NCI-H1092 treated with DMSO at 0.1 percent for 48 hours (cell line): ENCODE measurements at regions not wholly inside any gene's neighbourhood (a gene's known extent, or its start where the extent isn't known, plus 50 kb on each side); places are given as distances from the start of the nearest gene placed in this dataset.

Source experiments
- DNase-seq: peaks from one replicate; lab custom pipeline; 2025; lab: John Stamatoyannopoulos, UW

GRCh38 chr13:55467476-55467875 is 1673.2 kb upstream of the PRR20A start:
- DNase-seq: no peak

DNA sequence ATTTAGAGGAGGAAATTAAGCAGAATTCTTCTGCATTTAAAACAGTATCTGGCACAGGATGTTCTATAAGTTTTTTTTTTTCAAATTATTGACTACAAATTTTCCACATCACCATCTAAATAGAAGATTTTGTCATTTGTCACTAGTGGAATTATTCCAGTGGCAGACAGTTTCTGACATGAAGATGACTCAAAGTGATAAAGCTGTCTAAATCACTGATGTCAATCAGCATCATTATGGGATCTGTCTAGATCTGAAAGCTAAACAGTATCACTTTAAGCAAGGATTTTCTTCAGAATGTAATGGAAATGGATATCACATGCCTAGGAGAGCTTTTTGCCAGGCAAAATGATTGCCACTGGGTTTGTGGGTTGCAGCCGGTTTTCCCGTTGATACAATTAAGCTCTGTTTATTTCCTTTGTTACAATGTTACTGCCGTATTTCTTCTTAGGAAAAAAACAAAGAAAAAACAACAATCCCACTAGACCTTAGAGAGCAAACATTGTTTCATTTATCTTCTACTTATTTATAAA is 1657.0 kb upstream of the PRR20A start:
- no peak for DNase-seq

GRCh38 chr13:55493297-55493696 is 1647.4 kb upstream of the PRR20A start:
- no peak for DNase-seq

- no peak for DNase-seq
These were observed 1643.2 kb upstream of the PRR20A start for GRCh38 chr13:55497486-55497885.

DNA sequence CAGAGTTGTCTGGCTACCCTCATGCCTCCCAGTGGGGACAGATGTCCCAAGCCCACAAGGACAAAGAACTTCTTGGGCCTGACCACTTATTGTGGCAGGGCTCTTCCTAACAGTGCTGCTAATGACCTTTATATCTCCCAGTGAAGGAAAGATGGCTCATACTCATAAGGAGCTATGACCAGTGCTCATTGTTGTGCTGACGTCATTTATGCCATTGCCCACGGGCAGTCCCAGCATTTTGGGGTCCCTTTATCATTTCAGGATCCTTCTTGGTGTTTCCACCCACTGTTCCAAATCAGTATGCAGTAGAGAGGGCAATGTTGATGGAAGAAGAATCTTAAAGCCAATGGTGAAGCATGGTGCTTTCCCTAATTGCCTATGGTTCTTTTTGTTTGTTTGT is 1640.0 kb upstream of the PRR20A start:
- DNase-seq: no peak

DNA sequence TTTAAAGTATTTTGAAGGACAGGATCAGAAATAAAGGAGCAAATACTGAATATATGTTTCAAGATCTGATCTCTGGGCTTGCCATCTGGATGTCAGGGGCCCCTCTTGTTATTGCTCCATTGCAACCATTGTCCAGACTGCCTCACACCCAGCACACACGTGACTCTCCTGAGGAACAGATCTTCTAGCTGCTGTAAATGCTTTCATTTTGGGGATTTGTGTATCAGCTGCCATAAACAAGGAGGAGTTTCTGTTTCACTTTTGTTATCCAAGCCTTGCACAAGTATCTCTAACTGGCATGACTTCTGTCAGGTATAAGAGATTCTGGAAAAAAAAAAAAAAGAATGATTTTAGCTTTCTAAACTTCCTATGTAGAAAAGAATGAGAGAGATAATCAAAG is 1624.1 kb upstream of the PRR20A start:
- no peak for DNase-seq

GRCh38 chr13:55517312-55517711 is 1623.4 kb upstream of the PRR20A start:
- DNase-seq: no peak

DNA sequence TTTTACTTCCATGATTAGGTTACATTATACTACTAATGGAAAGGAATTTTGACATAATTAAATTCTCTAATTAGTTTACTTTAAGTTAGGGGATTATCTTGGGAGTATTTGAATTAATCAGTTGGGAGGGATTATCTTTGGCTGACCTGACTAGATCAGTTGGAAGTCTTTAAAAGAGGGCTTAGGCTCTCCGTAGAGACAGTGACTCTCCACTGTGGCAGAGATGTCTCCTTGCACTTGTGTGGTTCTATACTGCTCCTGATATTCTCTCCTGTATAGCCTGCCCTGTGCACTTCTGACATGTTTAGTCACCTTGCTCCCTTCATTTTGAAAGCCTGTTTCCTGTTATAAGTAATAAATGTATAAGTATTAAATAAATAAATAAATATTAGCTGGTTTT is 1612.3 kb upstream of the PRR20A start:
- no peak for DNase-seq

GRCh38 chr13:55534306-55534705 is 1606.4 kb upstream of the PRR20A start:
- DNase-seq: no peak

GRCh38 chr13:55538424-55538823 is 1602.3 kb upstream of the PRR20A start:
- no peak for DNase-seq

GRCh38 chr13:55543053-55543452 is 1597.7 kb upstream of the PRR20A start:
- DNase-seq: no peak

DNA sequence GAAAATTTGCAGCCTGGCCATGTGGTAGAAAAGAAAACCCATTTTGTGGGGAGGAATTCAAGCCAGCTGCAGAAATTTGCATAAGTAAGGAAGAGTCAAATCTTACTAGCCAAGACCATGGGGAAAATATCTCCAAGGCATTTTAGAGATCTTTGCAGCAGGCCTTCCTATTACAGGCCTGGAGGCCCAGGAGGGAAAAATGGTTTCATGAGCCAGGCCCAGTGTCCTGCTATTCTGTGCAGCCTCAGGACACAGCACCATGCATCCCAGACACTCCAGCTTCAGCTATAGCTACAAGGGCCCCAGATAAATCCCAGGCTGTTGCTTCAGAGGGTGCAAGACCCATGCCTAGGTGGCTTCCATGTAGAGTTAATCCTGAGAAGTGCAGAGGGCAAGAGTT is 1590.1 kb upstream of the PRR20A start:
- DNase-seq: no peak

- DNase-seq: peak; percentile 77
These were observed 1587.0 kb upstream of the PRR20A start for GRCh38 chr13:55553701-55554100.

GRCh38 chr13:55554741-55555140 is 1586.0 kb upstream of the PRR20A start:
- peak; percentile 17 for DNase-seq

GRCh38 chr13:55560331-55560730 is 1580.4 kb upstream of the PRR20A start:
- DNase-seq: no peak

GRCh38 chr13:55563267-55563666 is 1577.5 kb upstream of the PRR20A start:
- no peak for DNase-seq

DNA sequence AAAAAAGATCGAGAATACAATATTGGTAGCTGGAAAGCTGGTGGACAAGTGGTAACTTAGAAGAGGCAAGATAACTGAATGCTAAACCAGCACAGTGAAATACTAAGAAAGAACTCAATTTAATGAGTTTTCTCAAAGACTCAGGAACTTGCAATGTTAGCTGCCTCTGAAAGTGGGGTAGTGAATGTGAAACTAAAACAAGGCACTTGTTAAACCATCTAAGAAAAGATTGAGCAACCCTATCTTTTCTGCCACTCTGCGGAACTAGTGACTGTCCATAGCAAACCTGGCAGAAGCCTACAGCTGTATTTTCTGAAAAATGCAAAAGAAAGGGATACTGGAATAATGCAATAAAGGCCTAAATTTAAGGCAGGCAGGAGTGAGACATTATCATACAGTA is 1574.4 kb upstream of the PRR20A start:
- no peak for DNase-seq

DNA sequence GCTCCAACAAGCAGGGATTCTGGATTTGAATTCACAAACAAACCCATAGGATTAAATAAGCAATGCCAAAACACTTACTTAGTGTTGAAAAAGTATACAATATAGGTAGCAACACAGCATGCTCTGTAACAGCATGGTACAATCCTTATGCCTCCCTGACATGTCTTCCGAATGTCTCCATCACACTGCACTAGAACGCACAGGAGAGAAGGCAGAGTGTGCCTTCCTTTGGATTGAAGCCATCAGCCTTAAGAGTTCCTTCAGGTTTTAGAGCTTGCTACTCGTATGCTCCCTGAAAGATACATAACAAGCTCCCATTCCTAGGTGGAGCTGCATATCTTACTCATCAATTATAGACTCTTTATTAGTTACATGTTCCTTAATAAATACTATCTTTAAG is 1573.9 kb upstream of the PRR20A start:
- DNase-seq: no peak

- DNase-seq: no peak
These were observed 1572.7 kb upstream of the PRR20A start for GRCh38 chr13:55567721-55568625.

DNA sequence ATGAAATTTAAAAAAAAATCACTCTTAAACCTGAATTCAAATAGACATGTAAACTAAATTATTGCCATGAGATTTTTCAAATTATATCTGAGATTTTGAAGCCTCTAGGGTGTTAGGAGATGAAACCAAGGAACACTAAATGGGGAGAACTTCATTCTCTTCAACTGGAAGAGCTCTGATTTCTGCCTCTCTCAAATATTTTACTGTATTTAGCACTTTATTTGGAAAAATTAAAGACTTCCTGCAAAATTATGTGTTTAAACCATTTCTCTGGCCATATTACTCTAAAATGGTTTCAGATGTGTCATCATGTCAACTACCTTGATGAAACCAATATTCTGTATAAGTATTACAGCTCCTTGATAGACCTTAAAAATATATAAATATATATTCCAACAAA is 1571.6 kb upstream of the PRR20A start:
- DNase-seq: no peak

GRCh38 chr13:55569514-55569913 is 1571.2 kb upstream of the PRR20A start:
- DNase-seq: no peak

DNA sequence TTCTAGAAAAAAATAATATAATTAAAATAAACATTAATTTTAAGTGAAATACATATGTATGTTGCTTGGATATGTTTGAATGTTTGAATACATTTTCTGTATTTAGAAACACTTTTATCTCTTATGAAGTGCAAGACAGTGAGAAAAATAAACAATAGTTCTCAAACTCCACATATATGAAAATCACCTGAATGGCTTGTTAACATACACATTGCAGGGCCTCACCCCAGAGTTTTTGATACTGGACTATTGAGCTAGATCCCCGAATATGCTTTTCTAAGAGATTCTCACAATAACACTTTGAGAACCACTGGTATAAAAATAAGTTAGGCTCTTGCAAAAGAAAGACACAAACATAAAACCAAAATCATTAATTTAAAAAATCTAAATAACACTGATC is 1570.3 kb upstream of the PRR20A start:
- no peak for DNase-seq

GRCh38 chr13:55571237-55571867 is 1569.4 kb upstream of the PRR20A start:
- DNase-seq: no peak
